GM21786 (cell line): ENCODE measurements at regions not wholly inside any gene's neighbourhood (a gene's known extent, or its start where the extent isn't known, plus 50 kb on each side); places are given as distances from the start of the nearest gene placed in this dataset.
A peak's percentile ranks its signal among the peaks of the same experiment; 100 is the strongest.

Experiments used
- ATAC-seq: cut with Tn5 transposase; IDR thresholded peaks from one replicate; pipeline ENCODE4 v1.9.1; 2021; ENCODE audit not compliant: unreplicated experiment

GRCh38 chr20:53706466-53707370 lies 113.1 kb upstream of the ZNF217 start:
- peak; percentile 45 for ATAC-seq

GRCh38 chr20:53706008-53706465 lies 112.4 kb upstream of the ZNF217 start:
- no peak for ATAC-seq

- no peak for ATAC-seq
Observed at GRCh38 chr20:53702617-53703016, 109.0 kb upstream of the ZNF217 start.

GRCh38 chr20:53699906-53700305 lies 106.3 kb upstream of the ZNF217 start:
- no peak for ATAC-seq

- ATAC-seq, result no peak
Observed at GRCh38 chr20:53699085-53699674, 105.5 kb upstream of the ZNF217 start.

GRCh38 chr20:53698371-53698978 lies 104.8 kb upstream of the ZNF217 start:
- ATAC-seq, result no peak

- no peak for ATAC-seq
Observed at GRCh38 chr20:53695797-53696527, 102.3 kb upstream of the ZNF217 start.

GRCh38 chr20:53693262-53693871 lies 99.7 kb upstream of the ZNF217 start:
- ATAC-seq, result peak; percentile 58

- no peak for ATAC-seq
Observed at GRCh38 chr20:53692465-53693067, 98.9 kb upstream of the ZNF217 start.

GRCh38 chr20:53691811-53692192 lies 98.2 kb upstream of the ZNF217 start:
- no peak for ATAC-seq

- ATAC-seq, result no peak
Observed at GRCh38 chr20:53691060-53691810, 97.6 kb upstream of the ZNF217 start.

GRCh38 chr20:53688085-53688484 lies 94.4 kb upstream of the ZNF217 start:
- no peak for ATAC-seq

GRCh38 chr20:53685070-53685595 lies 91.5 kb upstream of the ZNF217 start:
- no peak for ATAC-seq

GRCh38 chr20:53683506-53683905 lies 89.9 kb upstream of the ZNF217 start:
- ATAC-seq, result no peak

GRCh38 chr20:53681352-53682212 lies 87.9 kb upstream of the ZNF217 start:
- ATAC-seq, result no peak

GRCh38 chr20:53679597-53680309 lies 86.1 kb upstream of the ZNF217 start:
- no peak for ATAC-seq

GRCh38 chr20:53678990-53679596 lies 85.5 kb upstream of the ZNF217 start:
- no peak for ATAC-seq
